ENCODE measurements at regions not wholly inside any gene's neighbourhood (a gene's known extent, or its start where the extent isn't known, plus 50 kb on each side); places are given as distances from the start of the nearest gene placed in this dataset.

DNA sequence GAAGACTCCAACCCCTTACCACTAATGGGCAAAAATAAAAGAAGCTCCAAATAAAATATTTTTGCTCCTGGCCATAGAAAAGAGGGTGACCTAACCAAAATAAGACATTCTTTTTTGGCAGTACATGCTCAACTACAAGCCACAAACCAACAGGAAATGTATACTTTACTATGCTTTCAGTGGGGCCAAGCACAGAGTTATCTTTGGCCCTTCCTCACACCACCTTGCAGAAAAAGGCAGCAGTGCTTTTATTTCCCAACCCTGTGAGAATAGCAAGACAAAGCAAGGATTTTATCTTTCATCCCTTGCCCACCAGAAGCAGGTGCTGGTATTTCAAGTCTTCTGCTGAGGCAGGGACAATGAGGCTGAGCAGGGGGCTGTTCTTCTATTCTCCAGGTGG, 1493.1 kb downstream of the CDH11 start:
- H2AFZ ChIP-seq (ENCODE audit: low read length) = no peak overlapping the region
- H2BK15ac ChIP-seq (ENCODE audit: low read length) = no peak overlapping the region
- H3K9me3 ChIP-seq (replicated peaks in 1 of 2; ENCODE audit: control insufficient read depth in 2 of 2, insufficient read depth in 1 of 2, low read depth in 1 of 2, low read length in 2 of 2) = no peaks in the 10 kb centered on the region
- H3K9ac ChIP-seq (ENCODE audit: low read depth, low read length, poor library complexity) = no peak overlapping the region
- H3K4me1 ChIP-seq (ENCODE audit: control insufficient read depth in 2 of 2, insufficient read depth in 1 of 2, low read depth in 1 of 2, low read length in 2 of 2) = peaks cover 0 to 2% of the 10 kb centered on the region in 2 donors
- no peaks in the 10 kb centered on the region for H3K79me1 ChIP-seq (ENCODE audit: low read depth, low read length)
- H3K27me3 ChIP-seq (ENCODE audit: control insufficient read depth in 3 of 3, insufficient read depth in 3 of 3, low read depth in 1 of 3, low read length in 3 of 3) = no peaks in the 10 kb centered on the region
- peaks cover 0 to 1% of the 10 kb centered on the region in 2 donors for H3K36me3 ChIP-seq (replicated peaks in 1 of 2; ENCODE audit: control insufficient read depth in 2 of 2, insufficient read depth in 2 of 2, low read length in 2 of 2)
- no peak overlapping the region for H3K14ac ChIP-seq (ENCODE audit: low read length)
- H4K91ac ChIP-seq (ENCODE audit: low read depth, low read length, poor library complexity) = no peak overlapping the region
- H3K27ac ChIP-seq (replicated peaks; ENCODE audit: low read length) = no peak overlapping the region
- H2AK5ac ChIP-seq (ENCODE audit: low read depth, low read length) = no peak overlapping the region
- DNase-seq (ENCODE audit: low spot score) = no peak
- no peak overlapping the region for H4K8ac ChIP-seq (ENCODE audit: low read depth, low read length)
- no peak overlapping the region for H3K4me3 ChIP-seq (ENCODE audit: low read length in 2 of 2)
- no peak overlapping the region for H3K18ac ChIP-seq (ENCODE audit: low read length)
- H2BK5ac ChIP-seq (ENCODE audit: low read length) = no peak overlapping the region
- H3K4me2 ChIP-seq (ENCODE audit: insufficient read depth, low read length, poor library complexity, severe bottlenecking) = no peak overlapping the region
- H2BK12ac ChIP-seq (ENCODE audit: low read length) = no peak overlapping the region
- H3K23ac ChIP-seq (ENCODE audit: low read depth, low read length, poor library complexity) = no peak overlapping the region
- no peak overlapping the region for H2BK120ac ChIP-seq (ENCODE audit: low read depth, low read length)
- no peak overlapping the region for H3K4ac ChIP-seq (ENCODE audit: low read length)

DNA sequence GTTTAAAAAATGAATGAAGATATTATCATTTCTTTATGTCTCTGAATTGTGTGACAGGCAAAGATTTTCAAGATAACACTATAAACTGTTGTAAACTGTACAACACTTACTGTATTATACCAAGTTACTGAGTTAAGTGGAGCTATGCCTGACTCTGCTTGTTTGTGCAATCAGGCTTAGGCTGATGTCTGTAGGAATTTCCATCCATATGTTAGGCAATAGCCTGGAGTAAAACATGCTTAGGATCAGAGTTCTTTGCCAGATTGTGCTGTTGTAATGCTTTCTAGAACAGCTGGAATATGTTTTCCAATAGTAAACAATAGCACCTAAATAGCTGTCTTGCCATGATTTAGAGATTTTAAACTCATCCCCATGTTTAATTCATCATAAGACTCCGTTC, 1496.7 kb downstream of the CDH11 start:
- H3K4me3 ChIP-seq (ENCODE audit: low read length in 2 of 2) = no peak overlapping the region
- H2BK15ac ChIP-seq (ENCODE audit: low read length) = no peak overlapping the region
- H3K36me3 ChIP-seq (replicated peaks in 1 of 2; ENCODE audit: control insufficient read depth in 2 of 2, insufficient read depth in 2 of 2, low read length in 2 of 2) = peaks cover 0 to 1% of the 10 kb centered on the region in 2 donors
- H3K14ac ChIP-seq (ENCODE audit: low read length) = no peak overlapping the region
- no peak overlapping the region for H3K18ac ChIP-seq (ENCODE audit: low read length)
- no peaks in the 10 kb centered on the region for H3K27me3 ChIP-seq (ENCODE audit: control insufficient read depth in 3 of 3, insufficient read depth in 3 of 3, low read depth in 1 of 3, low read length in 3 of 3)
- DNase-seq (ENCODE audit: low spot score) = no peak
- H4K91ac ChIP-seq (ENCODE audit: low read depth, low read length, poor library complexity) = no peak overlapping the region
- H2AK5ac ChIP-seq (ENCODE audit: low read depth, low read length) = no peak overlapping the region
- H2AFZ ChIP-seq (ENCODE audit: low read length) = no peak overlapping the region
- H3K23ac ChIP-seq (ENCODE audit: low read depth, low read length, poor library complexity) = no peak overlapping the region
- H3K9me3 ChIP-seq (replicated peaks in 1 of 2; ENCODE audit: control insufficient read depth in 2 of 2, insufficient read depth in 1 of 2, low read depth in 1 of 2, low read length in 2 of 2) = no peaks in the 10 kb centered on the region
- H2BK5ac ChIP-seq (ENCODE audit: low read length) = no peak overlapping the region
- no peak overlapping the region for H3K9ac ChIP-seq (ENCODE audit: low read depth, low read length, poor library complexity)
- H3K4ac ChIP-seq (ENCODE audit: low read length) = no peak overlapping the region
- H3K79me1 ChIP-seq (ENCODE audit: low read depth, low read length) = no peaks in the 10 kb centered on the region
- no peak overlapping the region for H3K4me2 ChIP-seq (ENCODE audit: insufficient read depth, low read length, poor library complexity, severe bottlenecking)
- no peak overlapping the region for H2BK120ac ChIP-seq (ENCODE audit: low read depth, low read length)
- H4K8ac ChIP-seq (ENCODE audit: low read depth, low read length) = no peak overlapping the region
- WGBS, 2 donors (ENCODE audit: extremely low coverage in 2 of 2, insufficient read length in 2 of 2, insufficient replicate concordance in 1 of 2) = no CpG with 5 or more reads among the region's 1 CpG
- H3K27ac ChIP-seq (replicated peaks; ENCODE audit: low read length) = no peak overlapping the region
- peaks cover 0 to 2% of the 10 kb centered on the region in 2 donors for H3K4me1 ChIP-seq (ENCODE audit: control insufficient read depth in 2 of 2, insufficient read depth in 1 of 2, low read depth in 1 of 2, low read length in 2 of 2)
- no peak overlapping the region for H2BK12ac ChIP-seq (ENCODE audit: low read length)

DNA sequence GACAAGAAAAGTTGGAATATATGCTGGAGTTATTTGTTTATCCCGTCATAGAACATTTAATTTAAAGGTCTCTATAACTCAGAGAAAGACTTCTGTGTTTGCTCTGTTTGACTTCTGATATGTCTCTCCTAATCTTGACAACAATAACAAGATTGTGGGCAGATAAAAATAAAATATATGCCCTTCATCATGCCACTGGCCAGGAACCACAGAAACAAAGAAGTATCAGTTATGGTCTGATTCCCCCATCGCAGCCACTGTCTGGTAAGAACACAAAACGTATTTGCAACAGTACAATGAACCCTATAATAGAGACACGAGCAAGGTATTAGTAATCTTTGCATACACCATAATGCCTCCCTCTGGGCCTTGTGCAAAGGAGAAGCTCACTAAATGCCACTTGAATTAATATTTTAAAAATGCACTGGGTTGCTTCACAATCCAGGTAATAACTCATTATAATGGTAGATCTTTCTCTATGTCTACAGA, 1498.3 kb downstream of the CDH11 start:
- H3K27me3 ChIP-seq (ENCODE audit: control insufficient read depth in 3 of 3, insufficient read depth in 3 of 3, low read depth in 1 of 3, low read length in 3 of 3) = no peaks in the 10 kb centered on the region
- WGBS, 2 donors (ENCODE audit: extremely low coverage in 2 of 2, insufficient read length in 2 of 2, insufficient replicate concordance in 1 of 2) = no CpG with 5 or more reads among the region's 4 CpGs
- no peaks in the 10 kb centered on the region for H3K36me3 ChIP-seq (replicated peaks in 1 of 2; ENCODE audit: control insufficient read depth in 2 of 2, insufficient read depth in 2 of 2, low read length in 2 of 2)
- H3K27ac ChIP-seq (replicated peaks; ENCODE audit: low read length) = no peak overlapping the region
- no peak for DNase-seq (ENCODE audit: low spot score)
- H3K9me3 ChIP-seq (replicated peaks in 1 of 2; ENCODE audit: control insufficient read depth in 2 of 2, insufficient read depth in 1 of 2, low read depth in 1 of 2, low read length in 2 of 2) = no peaks in the 10 kb centered on the region
- no peaks in the 10 kb centered on the region for H3K4me1 ChIP-seq (ENCODE audit: control insufficient read depth in 2 of 2, insufficient read depth in 1 of 2, low read depth in 1 of 2, low read length in 2 of 2)
- no peak overlapping the region for H4K8ac ChIP-seq (ENCODE audit: low read depth, low read length)
- no peak overlapping the region for H2BK12ac ChIP-seq (ENCODE audit: low read length)
- no peak overlapping the region for H2BK5ac ChIP-seq (ENCODE audit: low read length)
- no peak overlapping the region for H2AFZ ChIP-seq (ENCODE audit: low read length)
- no peaks in the 10 kb centered on the region for H3K79me1 ChIP-seq (ENCODE audit: low read depth, low read length)
- H3K4ac ChIP-seq (ENCODE audit: low read length) = no peak overlapping the region
- H4K91ac ChIP-seq (ENCODE audit: low read depth, low read length, poor library complexity) = no peak overlapping the region
- H3K4me3 ChIP-seq (ENCODE audit: low read length in 2 of 2) = no peak overlapping the region
- H3K4me2 ChIP-seq (ENCODE audit: insufficient read depth, low read length, poor library complexity, severe bottlenecking) = no peak overlapping the region
- H2AK5ac ChIP-seq (ENCODE audit: low read depth, low read length) = no peak overlapping the region
- no peak overlapping the region for H3K14ac ChIP-seq (ENCODE audit: low read length)
- no peak overlapping the region for H3K18ac ChIP-seq (ENCODE audit: low read length)
- no peak overlapping the region for H2BK15ac ChIP-seq (ENCODE audit: low read length)
- no peak overlapping the region for H3K9ac ChIP-seq (ENCODE audit: low read depth, low read length, poor library complexity)
- H2BK120ac ChIP-seq (ENCODE audit: low read depth, low read length) = no peak overlapping the region
- no peak overlapping the region for H3K23ac ChIP-seq (ENCODE audit: low read depth, low read length, poor library complexity)

DNA sequence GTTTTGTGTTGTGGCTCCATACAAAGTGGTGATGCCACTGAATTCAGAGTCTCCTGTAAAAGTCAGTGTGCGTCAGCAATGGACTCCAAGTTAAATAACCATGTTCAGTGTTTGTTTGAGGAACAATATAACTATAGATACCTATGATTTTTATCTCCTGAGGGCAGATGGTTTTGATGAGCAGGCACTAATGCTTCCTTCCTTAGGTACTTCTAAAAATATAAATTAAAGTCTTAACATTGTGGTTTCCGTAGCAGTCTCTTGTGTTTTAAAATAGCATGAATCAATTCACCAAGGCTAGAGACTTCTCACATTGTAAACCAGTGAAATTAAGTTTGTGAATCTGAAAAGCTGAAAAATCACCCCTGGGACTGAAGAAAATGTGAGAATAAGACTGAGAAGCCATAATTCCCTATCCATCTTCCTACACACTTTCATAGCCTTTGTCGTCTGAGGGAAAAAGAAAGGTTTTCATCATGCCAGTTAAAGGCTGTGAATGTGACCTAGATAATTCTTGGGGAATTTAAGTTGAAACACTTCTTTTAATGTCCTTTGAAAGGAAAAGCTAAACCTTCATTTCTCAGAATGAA, 1502.9 kb downstream of the CDH11 start:
- no peak overlapping the region for H2AK5ac ChIP-seq (ENCODE audit: low read depth, low read length)
- no peaks in the 10 kb centered on the region for H3K36me3 ChIP-seq (replicated peaks in 1 of 2; ENCODE audit: control insufficient read depth in 2 of 2, insufficient read depth in 2 of 2, low read length in 2 of 2)
- no peak overlapping the region for H3K9ac ChIP-seq (ENCODE audit: low read depth, low read length, poor library complexity)
- DNase-seq (ENCODE audit: low spot score) = no peak
- no peak overlapping the region for H2AFZ ChIP-seq (ENCODE audit: low read length)
- H4K8ac ChIP-seq (ENCODE audit: low read depth, low read length) = no peak overlapping the region
- H3K18ac ChIP-seq (ENCODE audit: low read length) = no peak overlapping the region
- H3K9me3 ChIP-seq (replicated peaks in 1 of 2; ENCODE audit: control insufficient read depth in 2 of 2, insufficient read depth in 1 of 2, low read depth in 1 of 2, low read length in 2 of 2) = peaks cover 0 to 4% of the 10 kb centered on the region in 2 donors
- no peak overlapping the region for H3K4ac ChIP-seq (ENCODE audit: low read length)
- H3K4me2 ChIP-seq (ENCODE audit: insufficient read depth, low read length, poor library complexity, severe bottlenecking) = no peak overlapping the region
- no peak overlapping the region for H2BK5ac ChIP-seq (ENCODE audit: low read length)
- H3K27ac ChIP-seq (replicated peaks; ENCODE audit: low read length) = no peak overlapping the region
- no peak overlapping the region for H3K4me3 ChIP-seq (ENCODE audit: low read length in 2 of 2)
- H3K23ac ChIP-seq (ENCODE audit: low read depth, low read length, poor library complexity) = no peak overlapping the region
- H2BK15ac ChIP-seq (ENCODE audit: low read length) = no peak overlapping the region
- H3K14ac ChIP-seq (ENCODE audit: low read length) = no peak overlapping the region
- H2BK120ac ChIP-seq (ENCODE audit: low read depth, low read length) = no peak overlapping the region
- no peak overlapping the region for H4K91ac ChIP-seq (ENCODE audit: low read depth, low read length, poor library complexity)
- H2BK12ac ChIP-seq (ENCODE audit: low read length) = no peak overlapping the region
- no CpG with 5 or more reads among the region's 3 CpGs for WGBS, 2 donors (ENCODE audit: extremely low coverage in 2 of 2, insufficient read length in 2 of 2, insufficient replicate concordance in 1 of 2)
- no peaks in the 10 kb centered on the region for H3K79me1 ChIP-seq (ENCODE audit: low read depth, low read length)
- H3K4me1 ChIP-seq (ENCODE audit: control insufficient read depth in 2 of 2, insufficient read depth in 1 of 2, low read depth in 1 of 2, low read length in 2 of 2) = no peaks in the 10 kb centered on the region
- no peaks in the 10 kb centered on the region for H3K27me3 ChIP-seq (ENCODE audit: control insufficient read depth in 3 of 3, insufficient read depth in 3 of 3, low read depth in 1 of 3, low read length in 3 of 3)
